Stimulated activated CD4-positive, alpha-beta T cell treated with anti-CD3 and anti-CD28 coated beads, Interleukin-1b, Interleukin-23, amount 100 ng/mL, for 24 hours (primary cell): ENCODE measurements at regions not wholly inside any gene's neighbourhood (a gene's known extent, or its start where the extent isn't known, plus 50 kb on each side); places are given as distances from the start of the nearest gene placed in this dataset.
"Not testable (repeated sequence)": the region's sequence is repeated elsewhere in the genome, so short reads cannot be mapped to it uniquely, and the experiment has no call there.

Source experiments
- DNase-seq, 4 experiments: peaks; one replicate each; pipeline ENCODE4 v3.0.0-alpha.2; 2020; ENCODE audit warnings: low read depth in 4 of 4, low spot score in 1 of 4

- no peak for DNase-seq
These were observed 531.7 kb upstream of the FLRT2 start for GRCh38 chr14:84998216-84998615.

- no peak for DNase-seq
These were observed 527.1 kb upstream of the FLRT2 start for GRCh38 chr14:85002846-85003245.

- no peak for DNase-seq
These were observed 526.1 kb upstream of the FLRT2 start for GRCh38 chr14:85003805-85004204.

GRCh38 chr14:85009506-85009905, 520.4 kb upstream of the FLRT2 start:
- no peak for DNase-seq

GRCh38 chr14:85010186-85010585, 519.8 kb upstream of the FLRT2 start:
- DNase-seq = no peak

- DNase-seq = no peak
These were observed 513.4 kb upstream of the FLRT2 start for GRCh38 chr14:85016496-85016895.

GRCh38 chr14:85023866-85024265, 506.1 kb upstream of the FLRT2 start:
- DNase-seq = not testable (repeated sequence)

- no peak for DNase-seq
These were observed 505.0 kb upstream of the FLRT2 start for GRCh38 chr14:85024931-85025330.

- DNase-seq = no peak
These were observed 502.1 kb upstream of the FLRT2 start for GRCh38 chr14:85027681-85028370.

GRCh38 chr14:85037411-85037810, 492.5 kb upstream of the FLRT2 start:
- no peak for DNase-seq

- no peak for DNase-seq
These were observed 491.2 kb upstream of the FLRT2 start for GRCh38 chr14:85038526-85039352.

- DNase-seq = no peak
These were observed 490.7 kb upstream of the FLRT2 start for GRCh38 chr14:85039353-85039626.

GRCh38 chr14:85040046-85040685, 489.8 kb upstream of the FLRT2 start:
- DNase-seq = no peak

GRCh38 chr14:85041618-85042017, 488.3 kb upstream of the FLRT2 start:
- DNase-seq = no peak

- DNase-seq = no peak
These were observed 487.6 kb upstream of the FLRT2 start for GRCh38 chr14:85042301-85042700.

GRCh38 chr14:85050180-85050579, 479.8 kb upstream of the FLRT2 start:
- DNase-seq = no peak

- DNase-seq = no peak
These were observed 477.3 kb upstream of the FLRT2 start for GRCh38 chr14:85052646-85053045.

GRCh38 chr14:85054178-85054577, 475.8 kb upstream of the FLRT2 start:
- no peak for DNase-seq

GRCh38 chr14:85056267-85056666, 473.7 kb upstream of the FLRT2 start:
- DNase-seq = no peak

- no peak for DNase-seq
These were observed 472.7 kb upstream of the FLRT2 start for GRCh38 chr14:85057221-85057620.

- no peak for DNase-seq
These were observed 471.8 kb upstream of the FLRT2 start for GRCh38 chr14:85058150-85058549.

- DNase-seq = no peak
These were observed 469.8 kb upstream of the FLRT2 start for GRCh38 chr14:85060121-85060520.
